ENCODE measurements at regions not wholly inside any gene's neighbourhood (a gene's known extent, or its start where the extent isn't known, plus 50 kb on each side); places are given as distances from the start of the nearest gene placed in this dataset.

- H2AFZ ChIP-seq (ENCODE audit: low read depth, low read length): no peak overlapping the region
- no peak overlapping the region for H2BK15ac ChIP-seq (ENCODE audit: low read depth, poor library complexity, severe bottlenecking)
- WGBS: 96% methylated on average over 5 of the region's 5 CpGs
- H3K27ac ChIP-seq (ENCODE audit: low read length, poor library complexity, severe bottlenecking): no peak overlapping the region
- H3K79me1 ChIP-seq (replicated peaks; ENCODE audit: low read length, poor library complexity, severe bottlenecking): no peaks in the 10 kb centered on the region
- H3K14ac ChIP-seq (ENCODE audit: low read length in 2 of 2): no peak overlapping the region
- H3K27me3 ChIP-seq (ENCODE audit: control insufficient read depth in 1 of 2, insufficient read depth in 1 of 2, low read length in 2 of 2): peaks cover 14 to 59% of the 10 kb centered on the region in 2 experiments
- no peak overlapping the region for H3K23ac ChIP-seq (ENCODE audit: low read length in 2 of 2)
- H3K4ac ChIP-seq (ENCODE audit: low read depth in 1 of 2, low read length in 2 of 2): no peak overlapping the region
- no peaks in the 10 kb centered on the region for H3K36me3 ChIP-seq (ENCODE audit: control insufficient read depth in 1 of 2, insufficient read depth in 2 of 2, low read depth in 1 of 2, low read length in 2 of 2)
- no peak overlapping the region for H2BK120ac ChIP-seq (ENCODE audit: low read depth, low read length)
- peaks cover 12% of the 10 kb centered on the region for H3K9me3 ChIP-seq (ENCODE audit: control insufficient read depth, low read length)
- H3K4me1 ChIP-seq (ENCODE audit: control insufficient read depth, insufficient read depth, low read depth, low read length): no peaks in the 10 kb centered on the region
- no peak overlapping the region for H3K18ac ChIP-seq (ENCODE audit: low read depth in 1 of 2, low read length in 2 of 2)
- no peak overlapping the region for H3K4me2 ChIP-seq (ENCODE audit: low read length, poor library complexity, severe bottlenecking)
- H2AK5ac ChIP-seq (ENCODE audit: low read length, severe bottlenecking): no peak overlapping the region
- H4K8ac ChIP-seq (ENCODE audit: low read length): no peak overlapping the region
- no peak overlapping the region for H3K9ac ChIP-seq (ENCODE audit: low read length)
- H2BK5ac ChIP-seq (ENCODE audit: low read depth, low read length, poor library complexity, severe bottlenecking): no peak overlapping the region
- H2BK12ac ChIP-seq (ENCODE audit: low read length in 2 of 2): no peak overlapping the region
- no peak for DNase-seq
- no peak overlapping the region for H4K91ac ChIP-seq (ENCODE audit: low read length)
- no peak overlapping the region for H3K4me3 ChIP-seq (ENCODE audit: insufficient read depth in 1 of 2, low read depth in 1 of 2, low read length in 2 of 2)
These were observed 461.6 kb downstream of the PREX1 start for GRCh38 chr20:48366230-48366629.

GRCh38 chr20:48364688-48365421 is 462.9 kb downstream of the PREX1 start:
- peaks cover 8 to 53% of the 10 kb centered on the region in 2 experiments for H3K27me3 ChIP-seq (ENCODE audit: control insufficient read depth in 1 of 2, insufficient read depth in 1 of 2, low read length in 2 of 2)
- H3K9me3 ChIP-seq (ENCODE audit: control insufficient read depth, low read length): peaks cover 12% of the 10 kb centered on the region
- WGBS: 95% methylated on average over 11 of the region's 11 CpGs
- H2AK5ac ChIP-seq (ENCODE audit: low read length, severe bottlenecking): no peak overlapping the region
- no peak overlapping the region for H3K14ac ChIP-seq (ENCODE audit: low read length in 2 of 2)
- H2BK120ac ChIP-seq (ENCODE audit: low read depth, low read length): no peak overlapping the region
- no peak overlapping the region for H3K18ac ChIP-seq (ENCODE audit: low read depth in 1 of 2, low read length in 2 of 2)
- no peak overlapping the region for H3K23ac ChIP-seq (ENCODE audit: low read length in 2 of 2)
- no peak overlapping the region for H3K9ac ChIP-seq (ENCODE audit: low read length)
- H3K4ac ChIP-seq (ENCODE audit: low read depth in 1 of 2, low read length in 2 of 2): no peak overlapping the region
- no peak overlapping the region for H2AFZ ChIP-seq (ENCODE audit: low read depth, low read length)
- H2BK5ac ChIP-seq (ENCODE audit: low read depth, low read length, poor library complexity, severe bottlenecking): no peak overlapping the region
- H3K4me1 ChIP-seq (ENCODE audit: control insufficient read depth, insufficient read depth, low read depth, low read length): no peaks in the 10 kb centered on the region
- no peak overlapping the region for H2BK12ac ChIP-seq (ENCODE audit: low read length in 2 of 2)
- H3K4me2 ChIP-seq (ENCODE audit: low read length, poor library complexity, severe bottlenecking): no peak overlapping the region
- H3K36me3 ChIP-seq (ENCODE audit: control insufficient read depth in 1 of 2, insufficient read depth in 2 of 2, low read depth in 1 of 2, low read length in 2 of 2): no peaks in the 10 kb centered on the region
- H4K91ac ChIP-seq (ENCODE audit: low read length): no peak overlapping the region
- no peak overlapping the region for H3K4me3 ChIP-seq (ENCODE audit: insufficient read depth in 1 of 2, low read depth in 1 of 2, low read length in 2 of 2)
- no peaks in the 10 kb centered on the region for H3K79me1 ChIP-seq (replicated peaks; ENCODE audit: low read length, poor library complexity, severe bottlenecking)
- DNase-seq: no peak
- H4K8ac ChIP-seq (ENCODE audit: low read length): no peak overlapping the region
- H3K27ac ChIP-seq (ENCODE audit: low read length, poor library complexity, severe bottlenecking): no peak overlapping the region
- H2BK15ac ChIP-seq (ENCODE audit: low read depth, poor library complexity, severe bottlenecking): no peak overlapping the region

GRCh38 chr20:48364055-48364454 is 463.7 kb downstream of the PREX1 start:
- H3K9ac ChIP-seq (ENCODE audit: low read length): no peak overlapping the region
- H3K18ac ChIP-seq (ENCODE audit: low read depth in 1 of 2, low read length in 2 of 2): no peak overlapping the region
- H2BK5ac ChIP-seq (ENCODE audit: low read depth, low read length, poor library complexity, severe bottlenecking): no peak overlapping the region
- no peak overlapping the region for H2BK120ac ChIP-seq (ENCODE audit: low read depth, low read length)
- DNase-seq: no peak
- H4K8ac ChIP-seq (ENCODE audit: low read length): no peak overlapping the region
- no peak overlapping the region for H2BK12ac ChIP-seq (ENCODE audit: low read length in 2 of 2)
- H3K4me3 ChIP-seq (ENCODE audit: insufficient read depth in 1 of 2, low read depth in 1 of 2, low read length in 2 of 2): no peak overlapping the region
- H3K23ac ChIP-seq (ENCODE audit: low read length in 2 of 2): no peak overlapping the region
- H3K14ac ChIP-seq (ENCODE audit: low read length in 2 of 2): no peak overlapping the region
- H3K9me3 ChIP-seq (ENCODE audit: control insufficient read depth, low read length): peaks cover 12% of the 10 kb centered on the region
- H3K4me1 ChIP-seq (ENCODE audit: control insufficient read depth, insufficient read depth, low read depth, low read length): no peaks in the 10 kb centered on the region
- H2AK5ac ChIP-seq (ENCODE audit: low read length, severe bottlenecking): no peak overlapping the region
- H3K27me3 ChIP-seq (ENCODE audit: control insufficient read depth in 1 of 2, insufficient read depth in 1 of 2, low read length in 2 of 2): peaks cover 8 to 52% of the 10 kb centered on the region in 2 experiments
- H3K36me3 ChIP-seq (ENCODE audit: control insufficient read depth in 1 of 2, insufficient read depth in 2 of 2, low read depth in 1 of 2, low read length in 2 of 2): no peaks in the 10 kb centered on the region
- no peak overlapping the region for H3K4me2 ChIP-seq (ENCODE audit: low read length, poor library complexity, severe bottlenecking)
- no peak overlapping the region for H3K27ac ChIP-seq (ENCODE audit: low read length, poor library complexity, severe bottlenecking)
- no peak overlapping the region for H2BK15ac ChIP-seq (ENCODE audit: low read depth, poor library complexity, severe bottlenecking)
- H3K4ac ChIP-seq (ENCODE audit: low read depth in 1 of 2, low read length in 2 of 2): no peak overlapping the region
- no peak overlapping the region for H4K91ac ChIP-seq (ENCODE audit: low read length)
- H2AFZ ChIP-seq (ENCODE audit: low read depth, low read length): no peak overlapping the region
- no peaks in the 10 kb centered on the region for H3K79me1 ChIP-seq (replicated peaks; ENCODE audit: low read length, poor library complexity, severe bottlenecking)

DNA sequence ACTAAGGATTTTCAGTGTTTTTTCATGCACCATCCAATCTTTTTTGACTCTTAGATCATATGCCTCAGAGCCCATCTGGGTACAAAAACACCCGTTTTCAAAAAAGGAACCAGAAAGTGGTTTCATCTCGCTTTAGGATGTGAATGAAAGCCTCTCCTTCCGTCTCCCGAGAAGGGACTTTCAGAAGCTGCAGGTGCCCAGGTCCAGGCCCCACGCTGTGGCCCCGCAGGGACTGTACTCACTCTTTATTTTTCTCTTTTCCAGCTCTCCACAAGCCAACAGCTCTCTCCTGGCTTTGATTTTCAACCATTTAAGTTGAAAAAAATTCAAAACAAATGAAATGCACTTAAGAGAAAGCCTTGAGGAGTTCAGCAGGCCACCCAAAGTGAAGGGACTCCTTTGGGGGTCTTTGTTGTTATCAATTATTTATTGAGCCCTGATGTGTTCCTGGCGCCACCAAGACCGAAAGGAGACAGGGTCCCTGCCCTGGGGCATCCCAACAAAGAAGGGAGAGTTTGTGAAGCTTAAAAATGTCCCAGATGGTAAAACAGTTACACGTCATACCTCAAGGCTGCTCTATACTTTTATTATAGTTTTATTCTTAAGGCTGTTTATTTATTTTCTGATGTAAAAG is 467.3 kb downstream of the PREX1 start:
- Histone ChIP-seq H3K79me1 (replicated peaks; ENCODE audit: low read length, poor library complexity, severe bottlenecking) (no peaks in the 10 kb centered on the region), H3K27me3 (ENCODE audit: control insufficient read depth in 1 of 2, insufficient read depth in 1 of 2, low read length in 2 of 2) (peaks cover 9 to 59% of the 10 kb centered on the region in 2 experiments), H3K14ac (ENCODE audit: low read length in 2 of 2) (peak overlapping the region in 1 of 2 experiments; percentile 57), H3K23ac (ENCODE audit: low read length in 2 of 2) (no peak overlapping the region), H3K4me3 (ENCODE audit: insufficient read depth in 1 of 2, low read depth in 1 of 2, low read length in 2 of 2) (no peak overlapping the region), H2BK120ac (ENCODE audit: low read depth, low read length) (no peak overlapping the region), H4K8ac (ENCODE audit: low read length) (no peak overlapping the region), H2BK12ac (ENCODE audit: low read length in 2 of 2) (no peak overlapping the region), H2AFZ (ENCODE audit: low read depth, low read length) (no peak overlapping the region), H3K9me3 (ENCODE audit: control insufficient read depth, low read length) (no peaks in the 10 kb centered on the region), H3K27ac (ENCODE audit: low read length, poor library complexity, severe bottlenecking) (no peak overlapping the region), H2BK15ac (ENCODE audit: low read depth, poor library complexity, severe bottlenecking) (no peak overlapping the region), H3K9ac (ENCODE audit: low read length) (no peak overlapping the region), H2BK5ac (ENCODE audit: low read depth, low read length, poor library complexity, severe bottlenecking) (no peak overlapping the region), H2AK5ac (ENCODE audit: low read length, severe bottlenecking) (no peak overlapping the region), H3K18ac (ENCODE audit: low read depth in 1 of 2, low read length in 2 of 2) (no peak overlapping the region), H3K4ac (ENCODE audit: low read depth in 1 of 2, low read length in 2 of 2) (no peak overlapping the region), H3K4me2 (ENCODE audit: low read length, poor library complexity, severe bottlenecking) (no peak overlapping the region), H4K91ac (ENCODE audit: low read length) (no peak overlapping the region), H3K4me1 (ENCODE audit: control insufficient read depth, insufficient read depth, low read depth, low read length) (no peaks in the 10 kb centered on the region), H3K36me3 (ENCODE audit: control insufficient read depth in 1 of 2, insufficient read depth in 2 of 2, low read depth in 1 of 2, low read length in 2 of 2) (no peaks in the 10 kb centered on the region)
- 85% methylated on average over 8 of the region's 9 CpGs for WGBS
- DNase-seq: no peak
